ENCODE measurements at regions not wholly inside any gene's neighbourhood (a gene's known extent, or its start where the extent isn't known, plus 50 kb on each side); places are given as distances from the start of the nearest gene placed in this dataset.

DNA sequence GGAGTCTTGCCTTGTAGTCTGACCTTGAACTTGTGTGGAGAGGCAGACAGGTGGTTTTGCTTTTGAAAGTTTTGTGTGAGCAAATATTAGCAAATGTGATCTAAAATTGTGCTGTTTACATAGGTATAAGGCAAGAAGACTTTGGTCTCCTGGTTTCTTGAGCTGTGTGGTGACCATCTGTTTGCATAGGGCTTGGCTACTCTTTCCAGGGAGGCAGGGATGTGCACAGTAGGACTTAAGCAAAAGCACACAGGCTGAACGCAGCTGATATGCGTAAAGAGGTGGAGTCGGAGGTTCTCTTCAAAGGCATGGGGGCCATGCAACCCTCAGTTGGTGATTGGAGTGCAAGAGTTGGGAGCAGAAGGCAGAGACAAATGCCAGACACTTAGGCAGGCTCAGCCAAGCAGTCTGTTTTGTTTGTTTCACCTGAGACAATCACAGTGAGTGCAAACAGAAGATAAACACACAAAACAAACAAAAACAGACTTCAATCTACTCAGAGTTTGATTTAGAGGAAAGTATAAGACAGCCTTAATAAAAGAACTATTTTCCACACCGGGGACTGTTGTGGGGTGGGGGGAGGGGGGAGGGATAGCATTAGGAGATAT lies 744.2 kb downstream of the MTRR start:
- TF ChIP-seq, protein P1, sequence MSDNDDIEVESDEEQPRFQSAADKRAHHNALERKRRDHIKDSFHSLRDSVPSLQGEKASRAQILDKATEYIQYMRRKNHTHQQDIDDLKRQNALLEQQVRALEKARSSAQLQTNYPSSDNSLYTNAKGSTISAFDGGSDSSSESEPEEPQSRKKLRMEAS (IDR thresholded peaks at IDR 0.05; ENCODE audit: insufficient read depth, insufficient read length): no peak
- TF ChIP-seq POLR2AphosphoS5 (IDR thresholded peaks at IDR 0.05; ENCODE audit: insufficient read depth, low read depth, low read length) (no peak), CTCF (IDR thresholded peaks at IDR 0.05; ENCODE audit: extremely low read depth in 1 of 2, insufficient read depth in 1 of 2, low read depth in 1 of 2, low read length in 2 of 2) (no peak), POLR2A (IDR thresholded peaks at IDR 0.05; ENCODE audit: low read depth, low read length) (no peak), EZH2 (IDR thresholded peaks at IDR 0.05; ENCODE audit: borderline replicate concordance, low read depth, low read length, severe bottlenecking) (no peak), FOS (IDR thresholded peaks at IDR 0.05; ENCODE audit: borderline replicate concordance, insufficient read depth, low read length) (no peak), MYC (IDR thresholded peaks at IDR 0.05; ENCODE audit: low read depth, low read length) (no peak)

Measured in endothelial cell of umbilical vein (primary cell).